ENCODE measurements at regions not wholly inside any gene's neighbourhood (a gene's known extent, or its start where the extent isn't known, plus 50 kb on each side); places are given as distances from the start of the nearest gene placed in this dataset.

DNA sequence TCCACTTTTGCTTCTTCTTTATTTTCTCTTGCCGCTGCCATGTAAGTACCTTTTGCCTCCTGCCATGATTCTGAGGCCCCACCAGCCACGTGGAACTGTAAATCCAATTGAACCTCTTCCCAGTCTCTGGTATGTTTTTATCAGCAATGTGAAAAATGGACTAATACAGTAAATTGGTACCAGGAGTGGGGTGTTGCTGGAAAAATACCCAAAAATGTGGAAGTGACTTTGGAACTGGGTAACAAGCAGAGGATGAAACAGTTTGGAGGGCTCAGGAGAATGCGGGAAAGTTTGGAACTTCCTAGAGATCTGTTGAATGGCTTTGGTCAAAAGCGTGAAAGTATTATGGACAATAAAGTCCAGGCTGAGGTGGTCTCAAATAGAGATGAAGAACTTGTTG lies 670.3 kb upstream of the ZWINT start:
- no peaks in the 10 kb centered on the region for H3K4me1 ChIP-seq
- no peak for DNase-seq
- H3K9me3 ChIP-seq, result no peaks in the 10 kb centered on the region
- WGBS (ENCODE audit: insufficient coverage, low coverage, low lambda C conversion rate, missing lambda C conversion rate), result 63% methylated on average over 4 of the region's 4 CpGs
- no peaks in the 10 kb centered on the region for H3K27me3 ChIP-seq
- intact Hi-C loops (cut with DNase I), result no loop called here
- no peak overlapping the region for H3K27ac ChIP-seq
- ATAC-seq, result no peak
- TF ChIP-seq, protein P1, sequence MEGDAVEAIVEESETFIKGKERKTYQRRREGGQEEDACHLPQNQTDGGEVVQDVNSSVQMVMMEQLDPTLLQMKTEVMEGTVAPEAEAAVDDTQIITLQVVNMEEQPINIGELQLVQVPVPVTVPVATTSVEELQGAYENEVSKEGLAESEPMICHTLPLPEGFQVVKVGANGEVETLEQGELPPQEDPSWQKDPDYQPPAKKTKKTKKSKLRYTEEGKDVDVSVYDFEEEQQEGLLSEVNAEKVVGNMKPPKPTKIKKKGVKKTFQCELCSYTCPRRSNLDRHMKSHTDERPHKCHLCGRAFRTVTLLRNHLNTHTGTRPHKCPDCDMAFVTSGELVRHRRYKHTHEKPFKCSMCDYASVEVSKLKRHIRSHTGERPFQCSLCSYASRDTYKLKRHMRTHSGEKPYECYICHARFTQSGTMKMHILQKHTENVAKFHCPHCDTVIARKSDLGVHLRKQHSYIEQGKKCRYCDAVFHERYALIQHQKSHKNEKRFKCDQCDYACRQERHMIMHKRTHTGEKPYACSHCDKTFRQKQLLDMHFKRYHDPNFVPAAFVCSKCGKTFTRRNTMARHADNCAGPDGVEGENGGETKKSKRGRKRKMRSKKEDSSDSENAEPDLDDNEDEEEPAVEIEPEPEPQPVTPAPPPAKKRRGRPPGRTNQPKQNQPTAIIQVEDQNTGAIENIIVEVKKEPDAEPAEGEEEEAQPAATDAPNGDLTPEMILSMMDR (IDR thresholded peaks at IDR 0.05), result no peak
- TF ChIP-seq POLR2A (IDR thresholded peaks at IDR 0.05), result no peak
- no peak overlapping the region for H3K4me3 ChIP-seq
- no peaks in the 10 kb centered on the region for H3K36me3 ChIP-seq

DNA sequence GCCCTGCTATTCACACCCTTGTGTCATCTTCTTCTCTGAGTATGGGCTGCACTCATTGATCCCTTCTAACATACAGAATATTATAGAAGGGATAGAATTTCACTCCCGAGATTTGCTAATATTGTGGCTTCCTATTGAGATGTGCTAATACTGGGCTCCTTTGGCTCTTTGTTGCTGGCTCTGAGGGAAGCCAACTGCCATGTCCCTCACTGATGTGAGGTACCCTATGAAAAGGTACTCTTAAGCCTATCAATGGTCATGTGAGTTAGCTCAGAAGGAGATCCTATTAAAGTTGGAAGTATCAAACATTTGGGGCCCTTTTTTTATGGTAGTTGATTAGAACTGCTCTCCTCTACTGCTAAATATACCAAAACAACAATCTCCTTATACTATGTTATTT lies 665.2 kb upstream of the ZWINT start:
- 45% methylated on average over 1 of the region's 1 CpG for WGBS (ENCODE audit: insufficient coverage, low coverage, low lambda C conversion rate, missing lambda C conversion rate)
- no peak for ATAC-seq

DNA sequence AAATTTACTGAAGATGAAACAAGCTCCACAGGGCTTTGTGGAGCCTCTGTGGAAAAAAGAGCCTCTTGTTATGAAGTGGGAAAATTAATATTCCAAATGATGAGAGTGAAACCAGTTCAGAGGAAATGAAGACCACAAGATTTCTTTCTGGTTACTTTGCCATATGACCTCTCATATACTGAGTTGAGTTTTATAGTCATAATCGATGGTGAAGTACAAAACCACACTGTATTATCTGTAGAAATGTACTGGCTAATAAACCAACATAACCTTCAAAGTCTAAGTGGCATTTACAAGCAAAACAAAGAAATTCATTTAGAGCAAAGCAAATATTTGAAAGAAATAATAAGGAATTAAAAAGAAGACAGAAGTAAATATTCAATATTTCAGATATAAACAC lies 662.6 kb upstream of the ZWINT start:
- no peaks in the 10 kb centered on the region for H3K36me3 ChIP-seq
- H3K4me1 ChIP-seq, result no peaks in the 10 kb centered on the region
- no peak overlapping the region for H3K4me3 ChIP-seq
- ATAC-seq (no peak), DNase-seq (no peak)
- intact Hi-C loops (cut with DNase I), result no loop called here
- 52% methylated on average over 1 of the region's 1 CpG for WGBS (ENCODE audit: insufficient coverage, low coverage, low lambda C conversion rate, missing lambda C conversion rate)
- TF ChIP-seq, protein P1 (IDR thresholded peaks at IDR 0.05), result no peak
- no peak for TF ChIP-seq POLR2A (IDR thresholded peaks at IDR 0.05)
- no peak overlapping the region for H3K27ac ChIP-seq
- H3K27me3 ChIP-seq, result no peaks in the 10 kb centered on the region
- no peaks in the 10 kb centered on the region for H3K9me3 ChIP-seq

More for the DNA sequence above, 665.2 kb upstream of the ZWINT start:
- H3K4me1 ChIP-seq, result no peaks in the 10 kb centered on the region
- no peak overlapping the region for H3K27ac ChIP-seq
- H3K27me3 ChIP-seq, result no peaks in the 10 kb centered on the region
- intact Hi-C loops (cut with DNase I), result no loop called here
- no peak overlapping the region for H3K4me3 ChIP-seq
- no peak for TF ChIP-seq POLR2A (IDR thresholded peaks at IDR 0.05)
- TF ChIP-seq, protein P1 (IDR thresholded peaks at IDR 0.05), result no peak
- DNase-seq, result no peak
- H3K36me3 ChIP-seq, result no peaks in the 10 kb centered on the region
- no peaks in the 10 kb centered on the region for H3K9me3 ChIP-seq

DNA sequence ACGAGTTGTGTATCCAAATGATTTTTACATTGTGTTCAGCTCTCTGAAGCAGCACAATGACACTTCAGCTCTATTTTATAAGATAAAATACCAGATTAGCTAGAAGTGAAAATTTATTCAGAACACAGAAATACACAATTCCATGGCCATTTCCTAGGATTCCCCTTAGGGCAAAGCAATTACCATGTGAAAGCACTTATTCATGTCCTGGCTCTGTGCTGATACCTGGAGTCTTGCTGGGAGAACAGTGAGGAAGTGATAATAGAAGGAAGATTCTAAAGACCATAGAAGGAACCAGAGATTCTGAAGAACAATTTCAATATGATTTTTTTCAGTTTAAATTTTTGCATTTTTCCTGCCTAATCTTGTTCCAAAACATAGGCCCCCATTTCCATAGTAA lies 657.4 kb upstream of the ZWINT start:
- intact Hi-C loops (cut with DNase I), result no loop called here
- no peak overlapping the region for H3K4me3 ChIP-seq
- no peaks in the 10 kb centered on the region for H3K27me3 ChIP-seq
- no peaks in the 10 kb centered on the region for H3K4me1 ChIP-seq
- no peak for ATAC-seq
- DNase-seq, result no peak
- WGBS (ENCODE audit: insufficient coverage, low coverage, low lambda C conversion rate, missing lambda C conversion rate), result 32% methylated on average over 1 of the region's 1 CpG
- TF ChIP-seq POLR2A (IDR thresholded peaks at IDR 0.05), result no peak
- TF ChIP-seq, protein P1 (IDR thresholded peaks at IDR 0.05), result no peak
- H3K9me3 ChIP-seq, result no peaks in the 10 kb centered on the region
- H3K27ac ChIP-seq, result no peak overlapping the region
- no peaks in the 10 kb centered on the region for H3K36me3 ChIP-seq
